ENCODE measurements at regions not wholly inside any gene's neighbourhood (a gene's known extent, or its start where the extent isn't known, plus 50 kb on each side); places are given as distances from the start of the nearest gene placed in this dataset.

- Histone ChIP-seq H3K4me1 (ENCODE audit: control insufficient read depth, insufficient read depth, low read length) (no peaks in the 10 kb centered on the region), H4K20me1 (ENCODE audit: control insufficient read depth, insufficient read depth) (no peaks in the 10 kb centered on the region), H3K9me3 (replicated peaks; ENCODE audit: control insufficient read depth, insufficient read depth, low read length) (no peaks in the 10 kb centered on the region; the same call in 2 of the 3 replicates), H3K79me2 (ENCODE audit: control insufficient read depth, insufficient read depth, low read length) (no peaks in the 10 kb centered on the region), H3K36me3 (ENCODE audit: control insufficient read depth in 2 of 2, insufficient read depth in 2 of 2, low read length in 1 of 2) (no peaks in the 10 kb centered on the region), H3K4me3 (no peak overlapping the region), H3K27me3 (replicated peaks in 1 of 2; ENCODE audit: control insufficient read depth in 2 of 2, insufficient read depth in 2 of 2, low read length in 1 of 2) (no peaks in the 10 kb centered on the region), H3K4me2 (ENCODE audit: control insufficient read depth, insufficient read depth) (no peak overlapping the region), H2AFZ (ENCODE audit: control insufficient read depth, low read depth, low read length) (no peak overlapping the region), H3K9ac (ENCODE audit: control insufficient read depth, insufficient read depth, low read length) (no peak overlapping the region), H3K27ac (ENCODE audit: control insufficient read depth, insufficient read depth) (no peak overlapping the region)
- BruUV-seq (replicated peaks), result no TSS peak
- ATAC-seq (no peak), FAIRE-seq (no peak), DNase-seq (ENCODE audit: low read depth, low spot score) (no peak)
- SMC1A ChIA-PET (ENCODE audit: uncharacterized antibody, unreplicated experiment), result no interaction called here
- in situ Hi-C loops (cut with MboI), result loop anchor here (25.0 kb wide), 1 partner anchor 1325 kb away; no protein-coding TSS in a partner anchor
- CTCF ChIA-PET, result interaction anchor here (1.1 to 2.3 kb wide), 2 partner anchors 11 to 249 kb away, joined by 4 to 12 read pairs; no protein-coding TSS in a partner anchor
- WGBS (ENCODE audit: insufficient coverage, insufficient replicate concordance, low lambda C conversion rate, missing lambda C conversion rate), result 44% methylated on average over 3 of the region's 3 CpGs
- POLR2A ChIA-PET, result no interaction called here
- intact Hi-C loops (cut with micrococcal nuclease; ENCODE audit: unreplicated experiment), result no loop called here
- RAD21 ChIA-PET (ENCODE audit: unreplicated experiment), result no interaction called here
- TF ChIP-seq DPF2 (IDR thresholded peaks at IDR 0.05), result no peak
- TF ChIP-seq, protein P1, sequence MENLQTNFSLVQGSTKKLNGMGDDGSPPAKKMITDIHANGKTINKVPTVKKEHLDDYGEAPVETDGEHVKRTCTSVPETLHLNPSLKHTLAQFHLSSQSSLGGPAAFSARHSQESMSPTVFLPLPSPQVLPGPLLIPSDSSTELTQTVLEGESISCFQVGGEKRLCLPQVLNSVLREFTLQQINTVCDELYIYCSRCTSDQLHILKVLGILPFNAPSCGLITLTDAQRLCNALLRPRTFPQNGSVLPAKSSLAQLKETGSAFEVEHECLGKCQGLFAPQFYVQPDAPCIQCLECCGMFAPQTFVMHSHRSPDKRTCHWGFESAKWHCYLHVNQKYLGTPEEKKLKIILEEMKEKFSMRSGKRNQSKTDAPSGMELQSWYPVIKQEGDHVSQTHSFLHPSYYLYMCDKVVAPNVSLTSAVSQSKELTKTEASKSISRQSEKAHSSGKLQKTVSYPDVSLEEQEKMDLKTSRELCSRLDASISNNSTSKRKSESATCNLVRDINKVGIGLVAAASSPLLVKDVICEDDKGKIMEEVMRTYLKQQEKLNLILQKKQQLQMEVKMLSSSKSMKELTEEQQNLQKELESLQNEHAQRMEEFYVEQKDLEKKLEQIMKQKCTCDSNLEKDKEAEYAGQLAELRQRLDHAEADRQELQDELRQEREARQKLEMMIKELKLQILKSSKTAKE (IDR thresholded peaks at IDR 0.05; ENCODE audit: low read depth, poor library complexity, severe bottlenecking), result no peak
- no peak for TF ChIP-seq EGR1 (IDR thresholded peaks at IDR 0.05; ENCODE audit: borderline replicate concordance in 1 of 2, low read depth in 2 of 2, low read length in 2 of 2)
- TF ChIP-seq ZBED1 (IDR thresholded peaks at IDR 0.05; ENCODE audit: borderline replicate concordance), result no peak
- TF ChIP-seq SMARCA5 (IDR thresholded peaks at IDR 0.05), result no peak
- TF ChIP-seq, protein P2, sequence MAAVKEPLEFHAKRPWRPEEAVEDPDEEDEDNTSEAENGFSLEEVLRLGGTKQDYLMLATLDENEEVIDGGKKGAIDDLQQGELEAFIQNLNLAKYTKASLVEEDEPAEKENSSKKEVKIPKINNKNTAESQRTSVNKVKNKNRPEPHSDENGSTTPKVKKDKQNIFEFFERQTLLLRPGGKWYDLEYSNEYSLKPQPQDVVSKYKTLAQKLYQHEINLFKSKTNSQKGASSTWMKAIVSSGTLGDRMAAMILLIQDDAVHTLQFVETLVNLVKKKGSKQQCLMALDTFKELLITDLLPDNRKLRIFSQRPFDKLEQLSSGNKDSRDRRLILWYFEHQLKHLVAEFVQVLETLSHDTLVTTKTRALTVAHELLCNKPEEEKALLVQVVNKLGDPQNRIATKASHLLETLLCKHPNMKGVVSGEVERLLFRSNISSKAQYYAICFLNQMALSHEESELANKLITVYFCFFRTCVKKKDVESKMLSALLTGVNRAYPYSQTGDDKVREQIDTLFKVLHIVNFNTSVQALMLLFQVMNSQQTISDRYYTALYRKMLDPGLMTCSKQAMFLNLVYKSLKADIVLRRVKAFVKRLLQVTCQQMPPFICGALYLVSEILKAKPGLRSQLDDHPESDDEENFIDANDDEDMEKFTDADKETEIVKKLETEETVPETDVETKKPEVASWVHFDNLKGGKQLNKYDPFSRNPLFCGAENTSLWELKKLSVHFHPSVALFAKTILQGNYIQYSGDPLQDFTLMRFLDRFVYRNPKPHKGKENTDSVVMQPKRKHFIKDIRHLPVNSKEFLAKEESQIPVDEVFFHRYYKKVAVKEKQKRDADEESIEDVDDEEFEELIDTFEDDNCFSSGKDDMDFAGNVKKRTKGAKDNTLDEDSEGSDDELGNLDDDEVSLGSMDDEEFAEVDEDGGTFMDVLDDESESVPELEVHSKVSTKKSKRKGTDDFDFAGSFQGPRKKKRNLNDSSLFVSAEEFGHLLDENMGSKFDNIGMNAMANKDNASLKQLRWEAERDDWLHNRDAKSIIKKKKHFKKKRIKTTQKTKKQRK (IDR thresholded peaks at IDR 0.05; ENCODE audit: low read depth, low read length), result no peak
- TF ChIP-seq NFYB (IDR thresholded peaks at IDR 0.05; ENCODE audit: insufficient read depth, low read depth, low read length), result no peak
- TF ChIP-seq, protein P3, sequence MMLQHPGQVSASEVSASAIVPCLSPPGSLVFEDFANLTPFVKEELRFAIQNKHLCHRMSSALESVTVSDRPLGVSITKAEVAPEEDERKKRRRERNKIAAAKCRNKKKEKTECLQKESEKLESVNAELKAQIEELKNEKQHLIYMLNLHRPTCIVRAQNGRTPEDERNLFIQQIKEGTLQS (IDR thresholded peaks at IDR 0.05; ENCODE audit: borderline replicate concordance, extremely low read depth, low read depth, low read length), result no peak
- no peak for TF ChIP-seq RAD21 (IDR thresholded peaks at IDR 0.05; ENCODE audit: insufficient read depth, low read depth, low read length)
- no peak for TF ChIP-seq EP300 (IDR thresholded peaks at IDR 0.05; ENCODE audit: borderline replicate concordance in 1 of 2, control insufficient read depth in 1 of 2, low read depth in 2 of 2, low read length in 2 of 2)
- no peak for TF ChIP-seq BCL11A (IDR thresholded peaks at IDR 0.05; ENCODE audit: low read depth, low read length)
- no peak for TF ChIP-seq CREM (IDR thresholded peaks at IDR 0.05; ENCODE audit: low read depth)
- TF ChIP-seq WRNIP1 (IDR thresholded peaks at IDR 0.05; ENCODE audit: borderline replicate concordance, low read depth, low read length), result no peak
- TF ChIP-seq NR2C2 (IDR thresholded peaks at IDR 0.05; ENCODE audit: borderline replicate concordance, control insufficient read depth, insufficient read length, low read depth), result no peak
- TF ChIP-seq ZNF384 (IDR thresholded peaks at IDR 0.05; ENCODE audit: borderline replicate concordance, low read depth, low read length), result no peak
- no peak for TF ChIP-seq KLF5 (IDR thresholded peaks at IDR 0.05; ENCODE audit: partially characterized antibody)
- no peak for TF ChIP-seq IRF4 (IDR thresholded peaks at IDR 0.05; ENCODE audit: low read depth, low read length)
- no peak for TF ChIP-seq CHD2 (IDR thresholded peaks at IDR 0.05; ENCODE audit: borderline replicate concordance, low read depth, low read length)
- no peak for TF ChIP-seq RBBP5 (conservative IDR thresholded peaks at IDR 0.05)
These were observed 113.0 kb upstream of the CHD2 start for GRCh38 chr15:92787116-92787515.
